ENCODE measurements at regions not wholly inside any gene's neighbourhood (a gene's known extent, or its start where the extent isn't known, plus 50 kb on each side); places are given as distances from the start of the nearest gene placed in this dataset.

DNA sequence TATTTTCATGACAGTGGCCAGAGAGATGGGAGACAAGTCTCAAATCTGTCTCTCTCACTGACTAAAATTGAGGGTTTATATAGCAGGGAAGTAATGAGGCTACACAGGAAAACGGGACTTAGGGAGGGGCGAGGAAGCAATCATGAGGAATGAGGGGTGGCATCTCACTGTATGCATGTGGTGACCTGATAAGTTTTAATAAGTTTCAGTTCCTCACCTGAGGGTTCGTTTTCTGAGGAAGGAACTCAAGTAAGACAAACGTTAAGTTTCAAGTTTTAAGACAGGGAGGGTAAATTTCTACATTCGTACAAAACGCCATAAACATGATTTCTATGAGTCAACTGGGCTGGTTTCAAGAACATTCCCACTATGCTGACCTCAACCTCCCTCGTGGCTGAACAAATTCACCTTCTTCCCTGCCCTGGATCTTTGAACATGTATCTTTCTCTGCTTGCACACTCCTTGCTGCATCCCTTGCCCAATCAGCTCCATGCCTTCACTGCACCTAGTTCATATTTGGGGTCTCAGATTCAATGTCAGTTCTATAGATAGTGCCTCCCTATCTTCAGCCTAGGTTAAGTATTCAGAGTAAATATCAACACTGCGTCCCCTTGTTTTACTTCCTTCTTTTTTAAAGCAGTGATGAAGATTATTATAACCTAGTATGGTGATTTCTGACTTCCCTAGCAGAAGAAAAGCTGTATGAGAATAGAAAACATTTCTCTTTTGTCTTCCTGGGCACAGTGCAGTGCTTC lies 53.3 kb upstream of the CNTNAP5 start:
- no peak for DNase-seq

All from DMS79 (cell line).